PC-3 (cell line): ENCODE measurements at regions not wholly inside any gene's neighbourhood (a gene's known extent, or its start where the extent isn't known, plus 50 kb on each side); places are given as distances from the start of the nearest gene placed in this dataset.

Experiments
- ATAC-seq: fragments of 200-7000 bp; cut with Tn5 transposase; 2 replicates; pipeline ENCODE4 v1.9.1; 2020; ENCODE audit warnings: mild to moderate bottlenecking, moderate library complexity
- BruUV-seq: library from RNA; stranded (reverse); fragments of 400-500 nt; replicated peaks from 2 replicates; lab custom pipeline; 2021; lab: Mats Ljungman, UMichigan
- CTCF ChIA-PET: fragments of 300-600 bp; sonication (Branson Sonifier 250); formaldehyde crosslinking; loops from one replicate; lab custom pipeline; 2022; ENCODE audit warnings: antibody characterized with exemption; lab: Charles Lee
- POLR2A ChIA-PET: fragments of 300-600 bp; sonication (Branson Sonifier 250); formaldehyde crosslinking; loops from one replicate; lab custom pipeline; 2022; ENCODE audit warnings: antibody characterized with exemption; ENCODE audit not compliant: unreplicated experiment; lab: Charles Lee
- DNase-seq: peaks from one replicate; pipeline ENCODE4 v3.0.0-alpha.2; 2015
- H2AFZ ChIP-seq: fragments of 300-600 bp; sonication (generic); 2 replicates; pipeline ENCODE4 v1.6.0; 2016; ENCODE audit warnings: antibody characterized with exemption, low read length
- H3F3A ChIP-seq: fragments of 300-600 bp; sonication (generic); one replicate; pipeline ENCODE4 v1.6.0; 2017; ENCODE audit warnings: antibody characterized with exemption, low read length, control low read depth, mild to moderate bottlenecking; ENCODE audit not compliant: unreplicated experiment
- H3K27ac ChIP-seq: fragments of 300-600 bp; sonication (generic); 2 replicates; pipeline ENCODE4 v1.5.1; 2016; ENCODE audit warnings: mild to moderate bottlenecking, low read length
- H3K27me3 ChIP-seq: fragments of 300-600 bp; sonication (generic); 2 replicates; pipeline ENCODE4 v1.6.1; 2016; ENCODE audit warnings: low read length, mixed read lengths
- H3K36me3 ChIP-seq: fragments of 300-600 bp; sonication (generic); 2 replicates; pipeline ENCODE4 v1.6.1; 2016; ENCODE audit warnings: low read depth, mixed run types, low read length, mixed read lengths
- H3K4me1 ChIP-seq: fragments of 300-600 bp; sonication (generic); 2 replicates; pipeline ENCODE4 v1.5.1; 2016; ENCODE audit warnings: low read length; ENCODE audit not compliant: insufficient read depth
- H3K4me2 ChIP-seq: fragments of 300-600 bp; sonication (generic); 2 replicates; pipeline ENCODE4 v1.6.0; 2016; ENCODE audit warnings: low read length
- H3K4me3 ChIP-seq: fragments of 300-600 bp; sonication (generic); 2 replicates; pipeline ENCODE4 v1.5.1; 2016; ENCODE audit warnings: mild to moderate bottlenecking, low read length, mixed read lengths
- H3K79me2 ChIP-seq: fragments of 300-600 bp; sonication (generic); 2 replicates; pipeline ENCODE4 v1.6.1; 2017; ENCODE audit warnings: low read length, mixed read lengths
- H3K9ac ChIP-seq: fragments of 300-600 bp; sonication (generic); 2 replicates; pipeline ENCODE4 v1.6.0; 2016; ENCODE audit warnings: mild to moderate bottlenecking, low read length
- H3K9me2 ChIP-seq: fragments of 300-600 bp; sonication (generic); replicated peaks from 2 replicates; pipeline ENCODE4 v1.6.1; 2016; ENCODE audit warnings: mixed run types, low read length, mixed read lengths
- H3K9me3 ChIP-seq: fragments of 300-600 bp; sonication (generic); 2 replicates; pipeline ENCODE4 v1.6.1; 2016; ENCODE audit warnings: low read length, mixed read lengths
- H4K20me1 ChIP-seq: fragments of 300-600 bp; sonication (generic); 2 replicates; pipeline ENCODE4 v1.6.1; 2016; ENCODE audit warnings: low read length, mixed read lengths
- EZH2 ChIP-seq: fragments of 300-600 bp; sonication (generic); IDR thresholded peaks from one replicate; pipeline ENCODE4 v1.6.1; 2017; ENCODE audit warnings: antibody characterized with exemption, mild to moderate bottlenecking, low read length; ENCODE audit not compliant: unreplicated experiment
- EZH2phosphoT487 ChIP-seq: fragments of 300-600 bp; sonication (generic); IDR thresholded peaks from 2 replicates; pipeline ENCODE4 v1.6.1; 2018; ENCODE audit warnings: mild to moderate bottlenecking, antibody characterized with exemption, low read length, borderline replicate concordance
- intact Hi-C: fragments of 100-400 bp; cut with micrococcal nuclease; formaldehyde crosslinking; loops from 2 replicates; pipeline ENCODE4 v1.9.0; 2023
- TF ChIP-seq, protein P1 (sequence below): fragments of 300-600 bp; sonication (generic); conservative IDR thresholded peaks from 2 replicates; pipeline ENCODE4 v1.5.1; 2017; ENCODE audit warnings: antibody characterized with exemption, low read depth, mild to moderate bottlenecking, low read length

DNA sequence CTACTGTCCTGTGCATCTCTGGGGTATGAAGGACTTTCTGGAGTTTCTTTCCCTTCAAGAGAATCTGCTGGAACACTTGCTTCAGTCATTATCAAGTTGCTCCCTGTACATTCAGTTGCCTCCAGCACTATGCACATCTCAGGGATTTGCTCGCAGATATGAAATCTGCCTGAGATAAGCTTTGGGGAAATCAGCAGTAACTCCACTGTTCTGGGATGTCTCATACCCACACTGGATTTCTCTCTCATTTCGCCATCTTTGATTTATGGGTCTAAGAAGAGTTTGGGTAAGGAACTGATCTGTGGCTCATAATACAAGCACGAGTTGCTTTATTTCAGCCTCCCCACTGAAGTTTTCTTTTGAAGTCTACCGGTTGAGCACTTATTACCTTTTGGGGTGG, 585.6 kb downstream of the PSAT1 start:
- no peaks in the 10 kb centered on the region for H3K36me3 ChIP-seq
- POLR2A ChIA-PET = no interaction called here
- no TSS peak for BruUV-seq

DNA sequence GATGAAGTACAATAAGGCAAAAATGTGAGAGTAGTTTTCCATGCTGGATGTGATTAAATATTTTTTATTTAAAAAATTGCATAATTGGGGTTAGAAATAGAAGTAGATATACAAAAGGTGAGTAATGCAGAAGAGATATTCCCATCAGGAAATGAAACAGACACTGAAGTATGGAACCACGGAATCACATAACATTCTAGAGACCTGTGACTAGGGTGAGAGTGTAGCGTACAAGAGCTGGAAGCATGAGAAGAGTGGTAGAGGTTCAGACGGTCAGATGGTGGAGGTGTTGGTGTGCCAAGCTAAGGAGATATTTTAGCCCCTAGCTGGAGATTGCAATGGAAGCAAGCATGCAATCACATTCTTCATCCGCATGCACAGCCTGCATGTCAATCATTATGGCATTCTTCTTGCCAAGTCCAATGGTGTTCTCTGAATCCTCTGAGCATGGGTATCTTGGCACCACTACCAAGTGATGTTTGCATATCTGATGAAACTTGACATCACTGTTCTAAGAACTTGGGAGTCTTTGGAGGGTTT, 587.8 kb downstream of the PSAT1 start:
- H3K27ac ChIP-seq = no peak overlapping the region
- intact Hi-C loops = no loop called here
- TF ChIP-seq, protein P1, sequence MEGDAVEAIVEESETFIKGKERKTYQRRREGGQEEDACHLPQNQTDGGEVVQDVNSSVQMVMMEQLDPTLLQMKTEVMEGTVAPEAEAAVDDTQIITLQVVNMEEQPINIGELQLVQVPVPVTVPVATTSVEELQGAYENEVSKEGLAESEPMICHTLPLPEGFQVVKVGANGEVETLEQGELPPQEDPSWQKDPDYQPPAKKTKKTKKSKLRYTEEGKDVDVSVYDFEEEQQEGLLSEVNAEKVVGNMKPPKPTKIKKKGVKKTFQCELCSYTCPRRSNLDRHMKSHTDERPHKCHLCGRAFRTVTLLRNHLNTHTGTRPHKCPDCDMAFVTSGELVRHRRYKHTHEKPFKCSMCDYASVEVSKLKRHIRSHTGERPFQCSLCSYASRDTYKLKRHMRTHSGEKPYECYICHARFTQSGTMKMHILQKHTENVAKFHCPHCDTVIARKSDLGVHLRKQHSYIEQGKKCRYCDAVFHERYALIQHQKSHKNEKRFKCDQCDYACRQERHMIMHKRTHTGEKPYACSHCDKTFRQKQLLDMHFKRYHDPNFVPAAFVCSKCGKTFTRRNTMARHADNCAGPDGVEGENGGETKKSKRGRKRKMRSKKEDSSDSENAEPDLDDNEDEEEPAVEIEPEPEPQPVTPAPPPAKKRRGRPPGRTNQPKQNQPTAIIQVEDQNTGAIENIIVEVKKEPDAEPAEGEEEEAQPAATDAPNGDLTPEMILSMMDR = no peak
- TF ChIP-seq EZH2phosphoT487 (no peak), EZH2 (no peak)
- no peak for ATAC-seq
- POLR2A ChIA-PET = no interaction called here
- no peaks in the 10 kb centered on the region for H3K9me2 ChIP-seq
- CTCF ChIA-PET = no interaction called here
- no peaks in the 10 kb centered on the region for H3K36me3 ChIP-seq
- no peaks in the 10 kb centered on the region for H3K27me3 ChIP-seq
- H4K20me1 ChIP-seq = no peaks in the 10 kb centered on the region
- no peaks in the 10 kb centered on the region for H3F3A ChIP-seq
- H3K9ac ChIP-seq = no peak overlapping the region
- H3K9me3 ChIP-seq = no peaks in the 10 kb centered on the region
- no peaks in the 10 kb centered on the region for H3K79me2 ChIP-seq
- H3K4me2 ChIP-seq = no peak overlapping the region
- H3K4me1 ChIP-seq = peaks cover 3% of the 10 kb centered on the region; the same call in 1 of the 2 replicates
- no peak overlapping the region for H2AFZ ChIP-seq
- BruUV-seq = no TSS peak
- no peak overlapping the region for H3K4me3 ChIP-seq
- DNase-seq = no peak

More for the DNA sequence above, 585.6 kb downstream of the PSAT1 start:
- no peak for DNase-seq
- Histone ChIP-seq H3K9me3 (no peaks in the 10 kb centered on the region), H4K20me1 (no peaks in the 10 kb centered on the region), H2AFZ (no peak overlapping the region), H3F3A (no peaks in the 10 kb centered on the region), H3K9me2 (no peaks in the 10 kb centered on the region), H3K4me1 (peaks cover 10% of the 10 kb centered on the region; the same call in 1 of the 2 replicates), H3K79me2 (no peaks in the 10 kb centered on the region), H3K4me3 (no peak overlapping the region), H3K9ac (no peak overlapping the region), H3K4me2 (no peak overlapping the region), H3K27ac (no peak overlapping the region), H3K27me3 (no peaks in the 10 kb centered on the region)
- TF ChIP-seq, protein P1 = no peak
- TF ChIP-seq EZH2phosphoT487 (no peak), EZH2 (no peak)
- intact Hi-C loops = no loop called here
- no peak for ATAC-seq
- CTCF ChIA-PET = no interaction called here

DNA sequence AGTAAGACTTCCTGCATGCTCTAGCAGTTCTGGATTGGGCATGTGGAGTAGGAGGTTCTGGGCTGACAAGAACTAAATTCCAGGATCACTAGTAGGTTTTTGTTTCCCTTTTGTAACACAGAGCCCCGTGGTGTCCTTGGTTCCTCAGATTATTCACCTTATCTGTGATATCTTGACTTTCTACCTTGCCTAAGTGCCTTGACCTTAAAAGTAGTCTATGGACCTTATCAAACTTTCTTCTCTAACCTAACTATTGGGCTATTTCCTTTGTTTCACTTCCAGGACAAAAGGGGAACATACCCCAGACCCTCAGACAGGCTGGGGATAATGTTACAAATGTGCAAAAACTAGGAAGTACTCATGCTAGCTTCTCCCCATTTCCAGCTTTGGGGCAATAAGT, 595.3 kb downstream of the PSAT1 start:
- H4K20me1 ChIP-seq = no peaks in the 10 kb centered on the region
- no peak for TF ChIP-seq EZH2
- TF ChIP-seq EZH2phosphoT487 = no peak
- TF ChIP-seq, protein P1 = no peak
- H3K9me2 ChIP-seq = no peaks in the 10 kb centered on the region
- DNase-seq (no peak), ATAC-seq (no peak)
- H3K9ac ChIP-seq = no peak overlapping the region
- H3K27ac ChIP-seq = no peak overlapping the region
- no peaks in the 10 kb centered on the region for H3K4me1 ChIP-seq
- CTCF ChIA-PET = no interaction called here
- intact Hi-C loops = no loop called here
- H3K4me3 ChIP-seq = no peak overlapping the region
- no peak overlapping the region for H3K4me2 ChIP-seq
- no peak overlapping the region for H2AFZ ChIP-seq
- no peaks in the 10 kb centered on the region; the same call in 1 of the 2 replicates for H3K36me3 ChIP-seq
- H3K9me3 ChIP-seq = no peaks in the 10 kb centered on the region
- POLR2A ChIA-PET = no interaction called here
- H3F3A ChIP-seq = no peaks in the 10 kb centered on the region
- H3K27me3 ChIP-seq = no peaks in the 10 kb centered on the region
- H3K79me2 ChIP-seq = no peaks in the 10 kb centered on the region
- no TSS peak for BruUV-seq
